ENCODE measurements at regions not wholly inside any gene's neighbourhood (a gene's known extent, or its start where the extent isn't known, plus 50 kb on each side); places are given as distances from the start of the nearest gene placed in this dataset.

DNA sequence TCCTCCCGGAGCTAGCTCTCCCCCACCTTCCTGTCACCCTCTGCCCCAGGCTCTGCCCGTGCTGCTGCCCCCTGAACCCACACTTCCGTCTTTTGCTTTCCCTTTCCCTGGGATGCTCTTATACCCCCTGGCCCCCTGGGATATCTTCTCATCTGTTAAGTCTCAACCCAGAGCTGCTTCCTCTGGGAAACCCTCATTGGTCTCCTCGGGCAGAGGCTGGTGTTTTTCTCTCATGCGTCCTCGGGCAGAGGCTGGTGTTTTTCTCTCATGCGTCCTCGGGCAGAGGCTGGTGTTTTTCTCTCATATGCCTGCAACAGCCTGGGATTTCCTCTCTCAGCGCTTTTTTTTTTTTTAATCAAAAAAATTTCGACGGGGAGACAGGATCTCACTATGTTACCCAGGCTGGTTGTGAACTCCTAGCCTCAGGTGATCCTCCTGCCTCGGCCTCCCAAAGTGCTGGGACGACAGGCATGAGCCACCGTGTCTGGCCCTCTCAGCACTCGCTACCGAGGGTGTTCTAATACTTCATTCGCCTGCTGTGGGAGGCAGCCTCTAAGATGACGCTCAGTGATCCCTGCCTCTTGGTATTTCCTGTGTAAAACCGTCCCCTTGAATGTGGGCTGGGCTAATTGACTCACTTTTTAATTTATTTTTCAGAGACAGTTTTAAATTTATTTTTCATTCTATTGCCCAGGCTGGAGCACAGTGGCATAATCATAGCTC is 62.7 kb upstream of the TFRC start:
- ATAC-seq, result peak; percentile 71
- TF ChIP-seq GLIS3 (CRISPR knock-in tag; IDR thresholded peaks at IDR 0.05) (no peak), ESRRG (CRISPR knock-in tag; IDR thresholded peaks at IDR 0.05) (no peak), ZFP3 (CRISPR knock-in tag; IDR thresholded peaks at IDR 0.05) (no peak), SNAI2 (CRISPR knock-in tag; IDR thresholded peaks at IDR 0.05) (no peak), ZNF565 (CRISPR knock-in tag; conservative IDR thresholded peaks at IDR 0.05; ENCODE audit: low read depth) (no peak), CSDC2 (CRISPR knock-in tag; IDR thresholded peaks at IDR 0.05) (no peak), ARNTL (CRISPR knock-in tag; IDR thresholded peaks at IDR 0.05; ENCODE audit: borderline replicate concordance, low read depth) (no peak)
- TF ChIP-seq, protein P1, sequence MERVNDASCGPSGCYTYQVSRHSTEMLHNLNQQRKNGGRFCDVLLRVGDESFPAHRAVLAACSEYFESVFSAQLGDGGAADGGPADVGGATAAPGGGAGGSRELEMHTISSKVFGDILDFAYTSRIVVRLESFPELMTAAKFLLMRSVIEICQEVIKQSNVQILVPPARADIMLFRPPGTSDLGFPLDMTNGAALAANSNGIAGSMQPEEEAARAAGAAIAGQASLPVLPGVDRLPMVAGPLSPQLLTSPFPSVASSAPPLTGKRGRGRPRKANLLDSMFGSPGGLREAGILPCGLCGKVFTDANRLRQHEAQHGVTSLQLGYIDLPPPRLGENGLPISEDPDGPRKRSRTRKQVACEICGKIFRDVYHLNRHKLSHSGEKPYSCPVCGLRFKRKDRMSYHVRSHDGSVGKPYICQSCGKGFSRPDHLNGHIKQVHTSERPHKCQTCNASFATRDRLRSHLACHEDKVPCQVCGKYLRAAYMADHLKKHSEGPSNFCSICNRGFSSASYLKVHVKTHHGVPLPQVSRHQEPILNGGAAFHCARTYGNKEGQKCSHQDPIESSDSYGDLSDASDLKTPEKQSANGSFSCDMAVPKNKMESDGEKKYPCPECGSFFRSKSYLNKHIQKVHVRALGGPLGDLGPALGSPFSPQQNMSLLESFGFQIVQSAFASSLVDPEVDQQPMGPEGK (CRISPR knock-in tag; IDR thresholded peaks at IDR 0.05; ENCODE audit: borderline replicate concordance), result no peak

DNA sequence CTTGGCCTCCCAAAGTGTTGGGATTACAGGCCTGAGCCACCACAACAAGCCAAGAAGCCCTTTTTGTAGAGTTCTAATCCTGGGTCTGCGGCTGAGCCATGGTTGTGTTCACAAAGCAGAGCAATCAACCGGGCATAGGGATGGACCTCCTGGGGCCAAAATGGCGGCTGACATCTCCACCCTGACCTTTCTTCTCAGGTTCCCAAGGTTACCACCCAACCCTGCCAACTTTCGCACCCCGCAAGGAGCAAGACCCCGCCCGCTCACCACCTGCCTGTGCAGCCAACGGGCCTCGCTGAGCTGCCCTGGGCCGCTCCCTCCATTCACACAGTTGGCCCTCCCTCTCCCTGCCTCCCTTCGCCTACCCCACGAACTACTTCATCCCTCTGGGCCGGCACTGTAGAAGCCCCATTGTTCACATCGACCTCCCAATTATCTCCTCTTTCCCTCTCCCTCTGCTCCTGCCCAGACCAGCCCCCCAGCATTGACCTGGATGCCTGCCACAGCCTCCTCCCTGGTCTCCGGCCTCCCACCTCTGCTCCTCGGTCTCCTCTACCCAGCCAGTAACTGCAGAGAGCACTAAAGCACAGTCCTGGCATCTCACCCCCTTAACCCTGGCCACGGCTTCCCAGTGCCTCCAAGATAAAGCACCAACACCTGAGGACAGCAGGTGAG is 62.0 kb upstream of the TFRC start:
- no peak for ATAC-seq
- no peak for TF ChIP-seq ZNF565 (CRISPR knock-in tag; conservative IDR thresholded peaks at IDR 0.05; ENCODE audit: low read depth)
- TF ChIP-seq, protein P2, sequence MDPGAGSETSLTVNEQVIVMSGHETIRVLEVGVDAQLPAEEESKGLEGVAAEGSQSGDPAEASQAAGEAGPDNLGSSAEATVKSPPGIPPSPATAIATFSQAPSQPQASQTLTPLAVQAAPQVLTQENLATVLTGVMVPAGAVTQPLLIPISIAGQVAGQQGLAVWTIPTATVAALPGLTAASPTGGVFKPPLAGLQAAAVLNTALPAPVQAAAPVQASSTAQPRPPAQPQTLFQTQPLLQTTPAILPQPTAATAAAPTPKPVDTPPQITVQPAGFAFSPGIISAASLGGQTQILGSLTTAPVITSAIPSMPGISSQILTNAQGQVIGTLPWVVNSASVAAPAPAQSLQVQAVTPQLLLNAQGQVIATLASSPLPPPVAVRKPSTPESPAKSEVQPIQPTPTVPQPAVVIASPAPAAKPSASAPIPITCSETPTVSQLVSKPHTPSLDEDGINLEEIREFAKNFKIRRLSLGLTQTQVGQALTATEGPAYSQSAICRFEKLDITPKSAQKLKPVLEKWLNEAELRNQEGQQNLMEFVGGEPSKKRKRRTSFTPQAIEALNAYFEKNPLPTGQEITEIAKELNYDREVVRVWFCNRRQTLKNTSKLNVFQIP (CRISPR knock-in tag; IDR thresholded peaks at IDR 0.05; ENCODE audit: borderline replicate concordance, low read depth), result no peak
- TF ChIP-seq, protein P3, sequence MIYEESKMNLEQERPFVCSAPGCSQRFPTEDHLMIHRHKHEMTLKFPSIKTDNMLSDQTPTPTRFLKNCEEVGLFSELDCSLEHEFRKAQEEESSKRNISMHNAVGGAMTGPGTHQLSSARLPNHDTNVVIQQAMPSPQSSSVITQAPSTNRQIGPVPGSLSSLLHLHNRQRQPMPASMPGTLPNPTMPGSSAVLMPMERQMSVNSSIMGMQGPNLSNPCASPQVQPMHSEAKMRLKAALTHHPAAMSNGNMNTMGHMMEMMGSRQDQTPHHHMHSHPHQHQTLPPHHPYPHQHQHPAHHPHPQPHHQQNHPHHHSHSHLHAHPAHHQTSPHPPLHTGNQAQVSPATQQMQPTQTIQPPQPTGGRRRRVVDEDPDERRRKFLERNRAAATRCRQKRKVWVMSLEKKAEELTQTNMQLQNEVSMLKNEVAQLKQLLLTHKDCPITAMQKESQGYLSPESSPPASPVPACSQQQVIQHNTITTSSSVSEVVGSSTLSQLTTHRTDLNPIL (CRISPR knock-in tag; IDR thresholded peaks at IDR 0.05; ENCODE audit: low read depth), result no peak
- no peak for TF ChIP-seq SNAI2 (CRISPR knock-in tag; IDR thresholded peaks at IDR 0.05)
- TF ChIP-seq BACH2 (CRISPR knock-in tag; IDR thresholded peaks at IDR 0.05; ENCODE audit: borderline replicate concordance), result no peak
- no peak for TF ChIP-seq PPARA (CRISPR knock-in tag; IDR thresholded peaks at IDR 0.05; ENCODE audit: borderline replicate concordance)
- TF ChIP-seq, protein P1 (CRISPR knock-in tag; IDR thresholded peaks at IDR 0.05; ENCODE audit: borderline replicate concordance), result no peak
- TF ChIP-seq ESRRG (CRISPR knock-in tag; IDR thresholded peaks at IDR 0.05), result no peak
- no peak for TF ChIP-seq ISL1 (CRISPR knock-in tag; IDR thresholded peaks at IDR 0.05)
- TF ChIP-seq RARB (CRISPR knock-in tag; IDR thresholded peaks at IDR 0.05), result no peak
- TF ChIP-seq TCF4 (CRISPR knock-in tag; IDR thresholded peaks at IDR 0.05; ENCODE audit: borderline replicate concordance), result no peak
- TF ChIP-seq ZFP30 (CRISPR knock-in tag; IDR thresholded peaks at IDR 0.05), result no peak

DNA sequence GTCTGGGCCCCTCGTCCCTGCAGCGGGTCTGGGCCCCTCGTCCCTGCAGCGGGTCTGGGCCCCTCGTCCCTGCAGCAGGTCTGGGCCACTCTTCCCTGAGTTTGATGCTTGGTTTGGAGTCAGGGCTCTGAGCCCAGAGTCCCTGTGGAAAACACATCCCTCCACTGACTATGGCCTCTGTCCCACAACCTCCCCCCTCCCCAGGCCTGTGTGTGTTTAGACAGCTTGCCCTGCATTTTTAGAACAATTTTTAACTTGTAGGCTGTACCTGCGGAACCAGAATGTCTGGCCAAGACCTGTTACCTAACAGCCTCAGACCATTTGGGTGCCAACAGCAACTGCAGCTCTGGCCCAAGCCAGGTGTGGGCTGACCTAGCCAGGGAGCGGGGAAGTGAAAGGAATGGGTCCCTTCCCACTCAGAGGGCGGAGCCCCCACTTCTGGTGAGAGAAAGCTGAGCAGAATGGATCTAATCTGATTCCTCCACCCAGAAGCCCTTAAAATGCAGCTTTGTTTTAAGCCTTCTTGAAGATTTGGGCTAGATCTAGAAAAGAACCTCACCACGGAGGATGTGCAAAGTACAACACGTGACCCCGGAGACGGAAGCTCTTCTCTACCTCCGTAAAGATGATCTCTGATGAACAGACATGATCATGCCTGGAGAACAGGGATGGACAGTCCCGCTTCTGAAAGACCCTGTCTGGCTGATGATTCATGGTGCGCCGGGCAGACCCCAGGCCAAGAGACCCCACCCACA is 60.5 kb upstream of the TFRC start:
- ATAC-seq, result no peak
- TF ChIP-seq ZNF8 (CRISPR knock-in tag; IDR thresholded peaks at IDR 0.05) (no peak), CSDC2 (CRISPR knock-in tag; IDR thresholded peaks at IDR 0.05) (no peak), ARNTL (CRISPR knock-in tag; IDR thresholded peaks at IDR 0.05; ENCODE audit: borderline replicate concordance, low read depth) (no peak), ESRRG (CRISPR knock-in tag; IDR thresholded peaks at IDR 0.05) (no peak)
- TF ChIP-seq, protein P1 (CRISPR knock-in tag; IDR thresholded peaks at IDR 0.05; ENCODE audit: borderline replicate concordance), result no peak

All from SK-N-SH treated with all-trans-retinoic acid at 6 μM for 48 hours (cell line).